Gastroesophageal sphincter (tissue), 4 donors: ENCODE measurements at regions not wholly inside any gene's neighbourhood (a gene's known extent, or its start where the extent isn't known, plus 50 kb on each side); places are given as distances from the start of the nearest gene placed in this dataset.

Experiments
- ATAC-seq: fragments of 150-250 bp; one replicate; pipeline ENCODE4 v1.9.1; 2016; ENCODE audit warnings: mild to moderate bottlenecking, moderate library complexity
- H3K27ac ChIP-seq, 4 donors: fragments of 200-600 bp; sonication (generic) in 3 of 4; 1 replicate in 3 of 4; 2 replicates in 1 of 4; pipeline ENCODE4 v1.5.1; 2016 to 2019
- H3K27me3 ChIP-seq: fragments of 200-600 bp; sonication (generic); one replicate; pipeline ENCODE4 v1.5.1; 2019
- H3K36me3 ChIP-seq, 2 donors: fragments of 200-600 bp; sonication (generic); one replicate each; pipeline ENCODE4 v1.5.1; 2019; ENCODE audit warnings: control low read depth in 1 of 2
- H3K4me1 ChIP-seq, 3 donors: fragments of 200-600 bp; sonication (generic); 1 replicate in 2 of 3; 2 replicates in 1 of 3; pipeline ENCODE4 v1.5.1; 2016 to 2019; ENCODE audit warnings: control low read depth in 2 of 3
- H3K4me3 ChIP-seq, 2 donors: fragments of 200-600 bp; sonication (generic); one replicate each; pipeline ENCODE4 v1.5.1; 2019; ENCODE audit warnings: mild to moderate bottlenecking in 1 of 2, moderate library complexity in 1 of 2
- H3K9me3 ChIP-seq, 3 donors: fragments of 200-600 bp; sonication (generic); one replicate each; pipeline ENCODE4 v1.5.1; 2017 to 2019; ENCODE audit warnings: control low read depth in 2 of 3
- CTCF ChIP-seq, 4 experiments: fragments of 200-600 bp in 2 of 4; fragments of 450-650 bp in 2 of 4; sonication (generic) in 1 of 4; IDR thresholded peaks; one replicate each; pipeline ENCODE4 v1.5.1; 2017 to 2019; ENCODE audit warnings: antibody characterized with exemption in 4 of 4, mild to moderate bottlenecking in 2 of 4, moderate library complexity in 2 of 4
- EP300 ChIP-seq: sonication (generic); formaldehyde crosslinking; IDR thresholded peaks from one replicate; pipeline ENCODE4 v1.6.1; 2017; ENCODE audit warnings: antibody characterized with exemption, mild to moderate bottlenecking
- POLR2A ChIP-seq, 2 donors: fragments of 450-650 bp; IDR thresholded peaks; one replicate each; pipeline ENCODE4 v1.6.1; 2017; ENCODE audit warnings: antibody characterized with exemption in 2 of 2, mild to moderate bottlenecking in 2 of 2, moderate library complexity in 1 of 2
- POLR2AphosphoS5 ChIP-seq: sonication (generic); formaldehyde crosslinking; IDR thresholded peaks from one replicate; pipeline ENCODE4 v1.6.1; 2017; ENCODE audit warnings: antibody characterized with exemption
- WGBS, 2 donors: methylation state at CpG; one replicate each; pipeline ENCODE4 v1.1.5; 2018; ENCODE audit warnings: low coverage in 1 of 2; 5-methylcytosine and 5-hydroxymethylcytosine counted together

GRCh38 chr11:104583857-104584256 lies 314.4 kb downstream of the CASP12 start:
- ATAC-seq = no peak
- H3K4me3 ChIP-seq = no peak overlapping the region
- H3K9me3 ChIP-seq = no peaks in the 10 kb centered on the region
- no peaks in the 10 kb centered on the region for H3K4me1 ChIP-seq
- H3K36me3 ChIP-seq = no peaks in the 10 kb centered on the region
- no peak overlapping the region for H3K27ac ChIP-seq
- H3K27me3 ChIP-seq = no peaks in the 10 kb centered on the region
- TF ChIP-seq EP300 (no peak), POLR2A (IDR thresholded peaks at IDR 0.05) (no peak), CTCF (IDR thresholded peaks at IDR 0.05) (no peak)
- WGBS, 2 donors = 81 to 90% methylated on average over 4 to 6 of the region's 10 CpGs

GRCh38 chr11:104582431-104582830 lies 315.8 kb downstream of the CASP12 start:
- H3K4me3 ChIP-seq = no peak overlapping the region
- no peak overlapping the region for H3K27ac ChIP-seq
- no peaks in the 10 kb centered on the region for H3K9me3 ChIP-seq
- 78 to 80% methylated on average over 2 of the region's 2 CpGs for WGBS, 2 donors
- no peaks in the 10 kb centered on the region for H3K36me3 ChIP-seq
- no peaks in the 10 kb centered on the region for H3K27me3 ChIP-seq
- no peak for ATAC-seq
- TF ChIP-seq CTCF (IDR thresholded peaks at IDR 0.05) (no peak), EP300 (no peak), POLR2A (IDR thresholded peaks at IDR 0.05) (no peak), POLR2AphosphoS5 (no peak)
- H3K4me1 ChIP-seq = no peaks in the 10 kb centered on the region

GRCh38 chr11:104581246-104581980 lies 316.8 kb downstream of the CASP12 start:
- H3K4me1 ChIP-seq = no peaks in the 10 kb centered on the region
- ATAC-seq = no peak
- H3K36me3 ChIP-seq = no peaks in the 10 kb centered on the region
- H3K27me3 ChIP-seq = no peaks in the 10 kb centered on the region
- no peak overlapping the region for H3K27ac ChIP-seq
- H3K9me3 ChIP-seq = no peaks in the 10 kb centered on the region
- no peak for TF ChIP-seq POLR2A (IDR thresholded peaks at IDR 0.05)
- no peak for TF ChIP-seq EP300
- TF ChIP-seq CTCF (IDR thresholded peaks at IDR 0.05) = no peak
- 84 to 85% methylated on average over 2 of the region's 2 CpGs for WGBS, 2 donors
- H3K4me3 ChIP-seq = no peak overlapping the region

GRCh38 chr11:104573441-104573990 lies 324.7 kb downstream of the CASP12 start:
- no peaks in the 10 kb centered on the region for H3K4me1 ChIP-seq
- H3K4me3 ChIP-seq = no peak overlapping the region
- H3K27ac ChIP-seq = no peak overlapping the region
- TF ChIP-seq CTCF (IDR thresholded peaks at IDR 0.05) = no peak
- no peak for TF ChIP-seq POLR2AphosphoS5
- TF ChIP-seq EP300 = no peak
- no peak for TF ChIP-seq POLR2A (IDR thresholded peaks at IDR 0.05)
- ATAC-seq = no peak
- H3K9me3 ChIP-seq = no peaks in the 10 kb centered on the region
- H3K27me3 ChIP-seq = no peaks in the 10 kb centered on the region
- H3K36me3 ChIP-seq = no peaks in the 10 kb centered on the region

GRCh38 chr11:104572279-104572678 lies 326.0 kb downstream of the CASP12 start:
- no peaks in the 10 kb centered on the region for H3K9me3 ChIP-seq
- H3K4me3 ChIP-seq = no peak overlapping the region
- WGBS, 2 donors = 48 to 50% methylated on average over 1 to 2 of the region's 2 CpGs
- no peak for TF ChIP-seq EP300
- no peak for TF ChIP-seq POLR2AphosphoS5
- TF ChIP-seq CTCF (IDR thresholded peaks at IDR 0.05) = no peak
- TF ChIP-seq POLR2A (IDR thresholded peaks at IDR 0.05) = no peak
- no peaks in the 10 kb centered on the region for H3K4me1 ChIP-seq
- H3K36me3 ChIP-seq = no peaks in the 10 kb centered on the region
- no peak for ATAC-seq
- no peaks in the 10 kb centered on the region for H3K27me3 ChIP-seq
- H3K27ac ChIP-seq = no peak overlapping the region
